ENCODE measurements at regions not wholly inside any gene's neighbourhood (a gene's known extent, or its start where the extent isn't known, plus 50 kb on each side); places are given as distances from the start of the nearest gene placed in this dataset.

- H3K27ac ChIP-seq (ENCODE audit: low read length) = no peak overlapping the region
- H3K4me2 ChIP-seq (ENCODE audit: low read length) = no peak overlapping the region
- no peak overlapping the region for H3K4me3 ChIP-seq (ENCODE audit: low read length)
- no peaks in the 10 kb centered on the region for H3K36me3 ChIP-seq (replicated peaks; ENCODE audit: low read depth, low read length)
- no peak for TF ChIP-seq EZH2phosphoT487 (IDR thresholded peaks at IDR 0.05; ENCODE audit: low read depth)
- TF ChIP-seq, protein P1, sequence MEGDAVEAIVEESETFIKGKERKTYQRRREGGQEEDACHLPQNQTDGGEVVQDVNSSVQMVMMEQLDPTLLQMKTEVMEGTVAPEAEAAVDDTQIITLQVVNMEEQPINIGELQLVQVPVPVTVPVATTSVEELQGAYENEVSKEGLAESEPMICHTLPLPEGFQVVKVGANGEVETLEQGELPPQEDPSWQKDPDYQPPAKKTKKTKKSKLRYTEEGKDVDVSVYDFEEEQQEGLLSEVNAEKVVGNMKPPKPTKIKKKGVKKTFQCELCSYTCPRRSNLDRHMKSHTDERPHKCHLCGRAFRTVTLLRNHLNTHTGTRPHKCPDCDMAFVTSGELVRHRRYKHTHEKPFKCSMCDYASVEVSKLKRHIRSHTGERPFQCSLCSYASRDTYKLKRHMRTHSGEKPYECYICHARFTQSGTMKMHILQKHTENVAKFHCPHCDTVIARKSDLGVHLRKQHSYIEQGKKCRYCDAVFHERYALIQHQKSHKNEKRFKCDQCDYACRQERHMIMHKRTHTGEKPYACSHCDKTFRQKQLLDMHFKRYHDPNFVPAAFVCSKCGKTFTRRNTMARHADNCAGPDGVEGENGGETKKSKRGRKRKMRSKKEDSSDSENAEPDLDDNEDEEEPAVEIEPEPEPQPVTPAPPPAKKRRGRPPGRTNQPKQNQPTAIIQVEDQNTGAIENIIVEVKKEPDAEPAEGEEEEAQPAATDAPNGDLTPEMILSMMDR (IDR thresholded peaks at IDR 0.05; ENCODE audit: low read depth, low read length) = no peak
- H2AFZ ChIP-seq (ENCODE audit: low read depth, low read length) = no peak overlapping the region
- H3K27me3 ChIP-seq (ENCODE audit: low read depth, low read length) = no peaks in the 10 kb centered on the region; the same call in 1 of the 2 replicates
- H3K79me2 ChIP-seq (ENCODE audit: low read length) = no peaks in the 10 kb centered on the region
- no peak overlapping the region for H3K9ac ChIP-seq (ENCODE audit: low read length)
- no peaks in the 10 kb centered on the region for H3K9me3 ChIP-seq (ENCODE audit: insufficient read depth, low read length)
- no peaks in the 10 kb centered on the region for H3K4me1 ChIP-seq (ENCODE audit: low read length)
- no peaks in the 10 kb centered on the region for H4K20me1 ChIP-seq (ENCODE audit: insufficient read depth, low read length)
These were observed 194.2 kb upstream of the GLRA1 start for GRCh38 chr5:152118676-152119470.

- Histone ChIP-seq H2AFZ (ENCODE audit: low read depth, low read length) (no peak overlapping the region), H3K9ac (ENCODE audit: low read length) (no peak overlapping the region), H3K27me3 (ENCODE audit: low read depth, low read length) (no peaks in the 10 kb centered on the region; the same call in 1 of the 2 replicates), H3K4me1 (ENCODE audit: low read length) (no peaks in the 10 kb centered on the region), H3K4me3 (ENCODE audit: low read length) (no peak overlapping the region), H3K27ac (ENCODE audit: low read length) (no peak overlapping the region), H4K20me1 (ENCODE audit: insufficient read depth, low read length) (no peaks in the 10 kb centered on the region), H3K4me2 (ENCODE audit: low read length) (no peak overlapping the region), H3K79me2 (ENCODE audit: low read length) (no peaks in the 10 kb centered on the region), H3K36me3 (replicated peaks; ENCODE audit: low read depth, low read length) (no peaks in the 10 kb centered on the region), H3K9me3 (ENCODE audit: insufficient read depth, low read length) (no peaks in the 10 kb centered on the region)
- TF ChIP-seq, protein P1 (IDR thresholded peaks at IDR 0.05; ENCODE audit: low read depth, low read length) = no peak
- no peak for TF ChIP-seq EZH2phosphoT487 (IDR thresholded peaks at IDR 0.05; ENCODE audit: low read depth)
These were observed 192.3 kb upstream of the GLRA1 start for GRCh38 chr5:152116934-152117333.

- Histone ChIP-seq H4K20me1 (ENCODE audit: insufficient read depth, low read length) (no peaks in the 10 kb centered on the region), H3K4me2 (ENCODE audit: low read length) (no peak overlapping the region), H3K9me3 (ENCODE audit: insufficient read depth, low read length) (no peaks in the 10 kb centered on the region), H3K79me2 (ENCODE audit: low read length) (no peaks in the 10 kb centered on the region), H3K4me3 (ENCODE audit: low read length) (no peak overlapping the region), H3K27me3 (ENCODE audit: low read depth, low read length) (no peaks in the 10 kb centered on the region), H3K27ac (ENCODE audit: low read length) (no peak overlapping the region), H3K36me3 (replicated peaks; ENCODE audit: low read depth, low read length) (no peaks in the 10 kb centered on the region), H3K9ac (ENCODE audit: low read length) (no peak overlapping the region), H3K4me1 (ENCODE audit: low read length) (no peaks in the 10 kb centered on the region), H2AFZ (ENCODE audit: low read depth, low read length) (no peak overlapping the region)
- TF ChIP-seq, protein P1 (IDR thresholded peaks at IDR 0.05; ENCODE audit: low read depth, low read length) = no peak
- no peak for TF ChIP-seq EZH2phosphoT487 (IDR thresholded peaks at IDR 0.05; ENCODE audit: low read depth)
These were observed 188.8 kb upstream of the GLRA1 start for GRCh38 chr5:152113401-152113800.

DNA sequence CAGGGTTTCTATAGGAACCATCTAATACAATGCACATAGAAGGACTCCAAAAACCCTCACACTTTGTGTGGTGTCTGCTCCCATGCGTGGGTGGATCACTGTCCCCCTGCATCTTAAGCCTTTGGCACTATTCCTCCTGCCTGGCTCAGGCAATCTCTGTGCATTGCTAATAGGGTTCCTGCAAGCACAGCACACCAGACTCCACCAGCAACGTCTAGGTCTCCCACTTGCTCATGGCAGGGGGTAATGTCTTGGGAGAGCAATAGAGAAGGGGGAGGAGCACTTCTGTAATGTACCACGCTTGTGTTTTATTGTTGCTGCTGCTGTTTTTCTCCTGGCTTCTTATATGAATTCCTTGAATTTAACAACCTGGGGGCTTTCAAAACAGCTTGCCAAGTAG, 182.6 kb upstream of the GLRA1 start:
- no peak overlapping the region for H3K4me2 ChIP-seq (ENCODE audit: low read length)
- H3K79me2 ChIP-seq (ENCODE audit: low read length) = no peaks in the 10 kb centered on the region
- H3K9me3 ChIP-seq (ENCODE audit: insufficient read depth, low read length) = no peaks in the 10 kb centered on the region
- no peaks in the 10 kb centered on the region for H3K4me1 ChIP-seq (ENCODE audit: low read length)
- no peak overlapping the region for H2AFZ ChIP-seq (ENCODE audit: low read depth, low read length)
- no peaks in the 10 kb centered on the region for H3K36me3 ChIP-seq (replicated peaks; ENCODE audit: low read depth, low read length)
- H4K20me1 ChIP-seq (ENCODE audit: insufficient read depth, low read length) = no peaks in the 10 kb centered on the region
- H3K27ac ChIP-seq (ENCODE audit: low read length) = no peak overlapping the region
- TF ChIP-seq, protein P1 (IDR thresholded peaks at IDR 0.05; ENCODE audit: low read depth, low read length) = no peak
- no peak for TF ChIP-seq EZH2phosphoT487 (IDR thresholded peaks at IDR 0.05; ENCODE audit: low read depth)
- no peaks in the 10 kb centered on the region for H3K27me3 ChIP-seq (ENCODE audit: low read depth, low read length)
- H3K4me3 ChIP-seq (ENCODE audit: low read length) = no peak overlapping the region
- no peak overlapping the region for H3K9ac ChIP-seq (ENCODE audit: low read length)

Data from OCI-LY3 (cell line).